ENCODE measurements at regions not wholly inside any gene's neighbourhood (a gene's known extent, or its start where the extent isn't known, plus 50 kb on each side); places are given as distances from the start of the nearest gene placed in this dataset.

- TF ChIP-seq CTCF (optimal IDR thresholded peaks at IDR 0.05 in 1 of 3, IDR thresholded peaks at IDR 0.05 in 1 of 3, conservative IDR thresholded peaks at IDR 0.05 in 1 of 3; ENCODE audit: extremely low read depth in 1 of 3, insufficient read depth in 2 of 3, low read length in 3 of 3) (no peak), EZH2 (IDR thresholded peaks at IDR 0.05; ENCODE audit: low read length) (no peak)
Measured at GRCh38 chr5:15441433-15442192, 58.4 kb upstream of the FBXL7 start.
